ENCODE measurements at regions not wholly inside any gene's neighbourhood (a gene's known extent, or its start where the extent isn't known, plus 50 kb on each side); places are given as distances from the start of the nearest gene placed in this dataset.

GRCh38 chr3:71994906-71995305 is 210.0 kb upstream of the PROK2 start:
- no peak for TF ChIP-seq GATA2 (IDR thresholded peaks at IDR 0.05; ENCODE audit: insufficient read depth, insufficient read length, low read depth, low read length)
- TF ChIP-seq, protein P1, sequence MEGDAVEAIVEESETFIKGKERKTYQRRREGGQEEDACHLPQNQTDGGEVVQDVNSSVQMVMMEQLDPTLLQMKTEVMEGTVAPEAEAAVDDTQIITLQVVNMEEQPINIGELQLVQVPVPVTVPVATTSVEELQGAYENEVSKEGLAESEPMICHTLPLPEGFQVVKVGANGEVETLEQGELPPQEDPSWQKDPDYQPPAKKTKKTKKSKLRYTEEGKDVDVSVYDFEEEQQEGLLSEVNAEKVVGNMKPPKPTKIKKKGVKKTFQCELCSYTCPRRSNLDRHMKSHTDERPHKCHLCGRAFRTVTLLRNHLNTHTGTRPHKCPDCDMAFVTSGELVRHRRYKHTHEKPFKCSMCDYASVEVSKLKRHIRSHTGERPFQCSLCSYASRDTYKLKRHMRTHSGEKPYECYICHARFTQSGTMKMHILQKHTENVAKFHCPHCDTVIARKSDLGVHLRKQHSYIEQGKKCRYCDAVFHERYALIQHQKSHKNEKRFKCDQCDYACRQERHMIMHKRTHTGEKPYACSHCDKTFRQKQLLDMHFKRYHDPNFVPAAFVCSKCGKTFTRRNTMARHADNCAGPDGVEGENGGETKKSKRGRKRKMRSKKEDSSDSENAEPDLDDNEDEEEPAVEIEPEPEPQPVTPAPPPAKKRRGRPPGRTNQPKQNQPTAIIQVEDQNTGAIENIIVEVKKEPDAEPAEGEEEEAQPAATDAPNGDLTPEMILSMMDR (IDR thresholded peaks at IDR 0.05; ENCODE audit: extremely low read depth in 1 of 2, insufficient read depth in 1 of 2, low read depth in 1 of 2, low read length in 2 of 2) = no peak
- TF ChIP-seq FOS (IDR thresholded peaks at IDR 0.05; ENCODE audit: borderline replicate concordance, insufficient read depth, low read length) = no peak
- TF ChIP-seq EZH2 (IDR thresholded peaks at IDR 0.05; ENCODE audit: borderline replicate concordance, low read depth, low read length, severe bottlenecking) = no peak
- TF ChIP-seq, protein P2, sequence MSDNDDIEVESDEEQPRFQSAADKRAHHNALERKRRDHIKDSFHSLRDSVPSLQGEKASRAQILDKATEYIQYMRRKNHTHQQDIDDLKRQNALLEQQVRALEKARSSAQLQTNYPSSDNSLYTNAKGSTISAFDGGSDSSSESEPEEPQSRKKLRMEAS (IDR thresholded peaks at IDR 0.05; ENCODE audit: insufficient read depth, insufficient read length) = no peak
- no peak for TF ChIP-seq POLR2AphosphoS5 (IDR thresholded peaks at IDR 0.05; ENCODE audit: insufficient read depth, low read depth, low read length)
- no peak for TF ChIP-seq JUN (IDR thresholded peaks at IDR 0.05; ENCODE audit: borderline replicate concordance, insufficient read depth, insufficient read length, low read depth)
- no peak for TF ChIP-seq POLR2A (IDR thresholded peaks at IDR 0.05; ENCODE audit: low read depth, low read length)
- no peak for TF ChIP-seq MYC (IDR thresholded peaks at IDR 0.05; ENCODE audit: low read depth, low read length)
- Histone ChIP-seq H3K27ac (ENCODE audit: insufficient read depth, low read depth, low read length) (no peak overlapping the region), H3K4me1 (ENCODE audit: control insufficient read depth, extremely low read depth, insufficient read depth, low read length) (no peaks in the 10 kb centered on the region), H3K9me3 (replicated peaks; ENCODE audit: control insufficient read depth, insufficient read depth, low read length) (no peaks in the 10 kb centered on the region), H3K9me1 (replicated peaks; ENCODE audit: control insufficient read depth, extremely low read depth, insufficient read depth, low read length) (no peaks in the 10 kb centered on the region), H3K4me2 (ENCODE audit: insufficient read depth, low read length) (no peak overlapping the region), H3K36me3 (ENCODE audit: control insufficient read depth in 2 of 2, extremely low read depth in 1 of 2, insufficient read depth in 2 of 2, low read length in 2 of 2) (no peaks in the 10 kb centered on the region), H3K9ac (replicated peaks; ENCODE audit: extremely low read depth, insufficient read depth, low read length) (no peak overlapping the region), H4K20me1 (replicated peaks; ENCODE audit: control insufficient read depth, extremely low read depth, insufficient read depth, low read length) (no peaks in the 10 kb centered on the region), H3K4me3 (replicated peaks in 1 of 3; ENCODE audit: insufficient read depth in 1 of 3, low read depth in 1 of 3, low read length in 3 of 3) (no peak overlapping the region), H3K79me2 (ENCODE audit: control insufficient read depth, insufficient read depth, low read length) (no peaks in the 10 kb centered on the region), H2AFZ (ENCODE audit: low read depth, low read length) (no peak overlapping the region), H3K27me3 (ENCODE audit: control insufficient read depth in 2 of 2, insufficient read depth in 2 of 2, low read length in 2 of 2) (no peaks in the 10 kb centered on the region)
- intact Hi-C loops (cut with micrococcal nuclease) = no loop called here
- no TSS peak for BruUV-seq (replicated peaks)
- CTCF ChIA-PET = no interaction called here
- FAIRE-seq (no peak), DNase-seq (ENCODE audit: low read depth, low spot score) (no peak)
- dilution Hi-C loops (cut with MboI; ENCODE audit: extremely low pct_ligation_motif_present, low sequenced_read_pairs) = no loop called here
- POLR2A ChIA-PET = no interaction called here

All from endothelial cell of umbilical vein (primary cell).